Progenitor cell of endocrine pancreas (in vitro differentiated cells): ENCODE measurements at regions not wholly inside any gene's neighbourhood (a gene's known extent, or its start where the extent isn't known, plus 50 kb on each side); places are given as distances from the start of the nearest gene placed in this dataset.

Experiments used
- DNase-seq: peaks from one replicate; pipeline ENCODE4 v3.0.0; 2021; ENCODE audit warnings: low spot score; ENCODE audit not compliant: unreplicated experiment
- H3K27ac Mint-ChIP-seq: 2 replicates; pipeline ENCODE4 v1.8.0; 2021; ENCODE audit warnings: mild to moderate bottlenecking, moderate library complexity, mixed read lengths
- H3K27me3 Mint-ChIP-seq: 2 replicates; pipeline ENCODE4 v1.8.0; 2021; ENCODE audit warnings: mixed read lengths
- H3K36me3 Mint-ChIP-seq: 2 replicates; pipeline ENCODE4 v1.8.0; 2022; ENCODE audit warnings: mixed read lengths; ENCODE audit not compliant: insufficient read depth
- H3K4me1 Mint-ChIP-seq: 2 replicates; pipeline ENCODE4 v1.8.0; 2021; ENCODE audit warnings: low read depth, mixed read lengths
- H3K4me3 Mint-ChIP-seq: 2 replicates; pipeline ENCODE4 v1.8.0; 2021; ENCODE audit warnings: low read depth, mild to moderate bottlenecking, moderate library complexity, mixed read lengths
- H3K9me3 Mint-ChIP-seq: 2 replicates; pipeline ENCODE4 v1.8.0; 2021; ENCODE audit warnings: low read depth, mixed read lengths
- TF ChIP-seq, protein P1 (sequence below): fragments of 200-600 bp; sonication (generic); IDR thresholded peaks from one replicate; pipeline ENCODE4 v1.5.0; 2021; ENCODE audit warnings: antibody characterized with exemption, mild to moderate bottlenecking; ENCODE audit not compliant: unreplicated experiment

DNA sequence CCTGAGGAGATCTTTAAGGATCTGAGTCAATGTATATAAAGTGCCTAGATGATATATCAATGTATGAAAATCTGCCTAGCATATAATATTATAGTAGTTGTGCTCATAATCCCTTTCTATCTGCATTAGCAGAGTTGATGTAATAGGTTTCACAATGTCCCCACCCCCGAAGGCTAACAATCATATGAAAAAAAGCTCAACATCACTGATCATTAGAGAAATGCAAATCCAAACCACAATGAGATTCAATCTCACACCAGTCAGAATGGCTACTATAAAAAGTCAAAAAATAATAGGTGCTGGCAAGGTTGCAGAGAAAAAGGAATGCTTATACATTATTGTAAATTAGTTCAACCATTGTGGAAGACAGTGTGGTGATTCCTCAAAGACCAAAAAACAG, 147.8 kb upstream of the DPT start:
- DNase-seq, result no peak
- Mint-ChIP-seq H3K36me3 (no peaks in the 10 kb centered on the region), H3K27ac (no peak overlapping the region), H3K4me1 (peaks cover 2% of the 10 kb centered on the region), H3K4me3 (no peak overlapping the region), H3K9me3 (no peaks in the 10 kb centered on the region), H3K27me3 (no peaks in the 10 kb centered on the region)
- TF ChIP-seq, protein P1, sequence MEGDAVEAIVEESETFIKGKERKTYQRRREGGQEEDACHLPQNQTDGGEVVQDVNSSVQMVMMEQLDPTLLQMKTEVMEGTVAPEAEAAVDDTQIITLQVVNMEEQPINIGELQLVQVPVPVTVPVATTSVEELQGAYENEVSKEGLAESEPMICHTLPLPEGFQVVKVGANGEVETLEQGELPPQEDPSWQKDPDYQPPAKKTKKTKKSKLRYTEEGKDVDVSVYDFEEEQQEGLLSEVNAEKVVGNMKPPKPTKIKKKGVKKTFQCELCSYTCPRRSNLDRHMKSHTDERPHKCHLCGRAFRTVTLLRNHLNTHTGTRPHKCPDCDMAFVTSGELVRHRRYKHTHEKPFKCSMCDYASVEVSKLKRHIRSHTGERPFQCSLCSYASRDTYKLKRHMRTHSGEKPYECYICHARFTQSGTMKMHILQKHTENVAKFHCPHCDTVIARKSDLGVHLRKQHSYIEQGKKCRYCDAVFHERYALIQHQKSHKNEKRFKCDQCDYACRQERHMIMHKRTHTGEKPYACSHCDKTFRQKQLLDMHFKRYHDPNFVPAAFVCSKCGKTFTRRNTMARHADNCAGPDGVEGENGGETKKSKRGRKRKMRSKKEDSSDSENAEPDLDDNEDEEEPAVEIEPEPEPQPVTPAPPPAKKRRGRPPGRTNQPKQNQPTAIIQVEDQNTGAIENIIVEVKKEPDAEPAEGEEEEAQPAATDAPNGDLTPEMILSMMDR, result no peak

DNA sequence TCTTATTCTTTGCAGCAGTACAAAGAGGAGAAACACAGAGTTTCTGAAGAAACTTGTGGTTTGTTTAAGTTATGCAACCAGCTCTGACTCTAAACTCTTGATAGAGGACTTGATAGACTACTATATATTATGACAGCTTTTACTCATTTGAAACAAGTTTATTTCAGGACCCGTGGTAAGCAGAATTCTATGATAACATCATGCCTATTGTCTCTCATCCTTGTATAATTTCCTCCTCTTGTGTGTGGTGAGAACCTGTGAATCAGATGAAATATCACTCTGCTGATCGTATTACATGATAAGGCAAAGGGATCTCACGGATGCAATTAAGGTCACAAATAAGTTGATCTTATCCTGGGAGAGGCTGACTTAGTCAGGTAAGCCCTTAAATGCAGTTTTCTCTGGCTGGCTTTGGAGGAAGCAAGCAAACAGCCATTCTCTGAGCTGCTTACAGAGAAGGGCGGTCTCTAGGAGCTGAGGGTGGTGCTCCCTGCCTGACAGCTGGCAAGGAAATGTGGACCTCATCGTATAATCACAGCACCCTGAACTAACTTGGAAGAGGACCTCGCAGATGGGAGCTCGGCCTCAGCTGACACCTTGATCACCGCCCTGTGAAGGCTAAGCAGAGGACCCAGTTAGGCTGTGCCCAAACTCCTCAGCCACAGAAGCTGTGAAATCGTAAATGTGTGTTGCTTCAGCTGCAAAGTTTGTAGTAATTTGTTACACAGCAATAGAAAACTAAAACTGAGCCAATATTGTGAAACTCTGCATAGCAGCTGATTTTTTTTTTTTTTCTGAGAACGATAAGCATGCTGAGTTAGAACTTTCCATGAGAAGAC, 151.1 kb upstream of the DPT start:
- Mint-ChIP-seq H3K27ac (no peak overlapping the region), H3K4me1 (peaks cover 4% of the 10 kb centered on the region), H3K4me3 (no peak overlapping the region), H3K36me3 (no peaks in the 10 kb centered on the region), H3K27me3 (no peaks in the 10 kb centered on the region), H3K9me3 (no peaks in the 10 kb centered on the region)
- TF ChIP-seq, protein P1, result no peak
- DNase-seq, result no peak

DNA sequence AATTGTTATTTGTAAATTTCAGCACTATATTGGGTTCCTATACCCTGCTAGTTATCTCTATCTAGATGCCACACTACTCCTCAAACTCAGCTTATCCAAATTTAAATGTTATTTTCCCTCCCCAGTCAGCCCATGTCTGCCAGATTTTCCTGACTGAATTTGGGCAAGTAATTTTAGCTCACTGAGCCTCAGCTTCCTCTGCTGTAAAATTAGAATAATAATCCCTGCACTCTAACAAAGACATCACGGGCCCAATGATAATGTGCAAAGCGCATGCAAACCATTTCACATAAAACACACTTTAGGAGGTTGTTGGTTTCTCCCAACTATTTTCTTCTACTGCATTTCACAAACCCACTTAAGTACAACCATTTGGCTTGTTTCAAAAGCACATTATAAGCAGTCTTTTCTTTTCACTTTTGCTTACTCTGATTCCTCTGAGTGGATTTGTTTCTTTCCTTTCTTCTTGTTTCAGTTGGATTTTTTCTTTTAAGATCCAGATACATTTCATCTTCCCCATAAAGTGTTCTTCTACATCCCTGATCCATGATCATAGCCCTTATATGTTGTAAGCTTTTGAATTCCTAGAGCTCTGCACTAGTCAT, 152.8 kb upstream of the DPT start:
- no peaks in the 10 kb centered on the region for H3K36me3 Mint-ChIP-seq
- H3K9me3 Mint-ChIP-seq, result no peaks in the 10 kb centered on the region
- H3K27me3 Mint-ChIP-seq, result no peaks in the 10 kb centered on the region

DNA sequence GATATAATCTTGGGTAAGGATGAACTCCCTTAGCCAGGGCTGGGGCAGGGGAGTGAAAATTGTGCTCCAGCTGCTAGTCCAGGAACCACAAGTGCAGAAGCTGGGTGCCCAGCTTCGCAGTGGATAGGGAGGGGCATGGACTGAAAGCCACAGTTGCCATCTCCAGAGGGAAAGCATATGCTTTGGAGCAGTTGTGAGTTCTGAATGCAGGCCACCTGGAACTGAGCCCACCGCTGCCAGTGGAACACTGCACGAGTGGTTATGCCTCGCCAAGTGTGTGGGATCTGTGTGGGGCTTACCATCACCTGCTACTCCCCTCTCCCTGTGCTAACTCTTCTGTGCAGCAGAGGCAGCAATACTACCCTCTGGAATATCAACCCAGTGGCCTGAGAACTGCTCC, 158.4 kb upstream of the DPT start:
- Mint-ChIP-seq H3K36me3 (no peaks in the 10 kb centered on the region), H3K4me1 (peaks cover 2% of the 10 kb centered on the region), H3K4me3 (no peak overlapping the region), H3K27me3 (no peaks in the 10 kb centered on the region), H3K27ac (no peak overlapping the region), H3K9me3 (peaks cover 8% of the 10 kb centered on the region)
- no peak for DNase-seq
- TF ChIP-seq, protein P1, result no peak

More for the DNA sequence above, 152.8 kb upstream of the DPT start:
- Mint-ChIP-seq H3K4me3 (no peak overlapping the region), H3K4me1 (peaks cover 2% of the 10 kb centered on the region), H3K27ac (no peak overlapping the region)
- no peak for DNase-seq
- TF ChIP-seq, protein P1, result no peak

DNA sequence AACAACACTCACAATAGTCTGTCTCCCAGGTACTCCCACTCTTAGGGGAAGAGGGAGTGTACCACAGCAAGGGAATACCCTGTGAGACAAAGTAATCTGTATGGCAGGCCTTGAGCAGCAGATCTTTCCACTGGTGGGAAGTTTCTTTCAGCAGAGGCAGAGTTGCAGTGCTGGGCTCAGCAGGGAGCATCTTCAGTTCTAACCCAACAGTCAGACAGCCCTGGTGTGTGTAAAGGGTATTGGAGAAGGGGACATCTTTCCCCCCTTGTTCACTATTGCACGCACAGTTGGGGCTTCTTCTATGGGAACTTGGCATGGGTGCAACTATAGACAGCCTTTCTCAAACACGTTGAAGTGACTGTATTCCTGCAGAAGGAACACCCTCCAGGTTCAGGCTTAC, 159.4 kb upstream of the DPT start:
- Mint-ChIP-seq H3K27me3 (no peaks in the 10 kb centered on the region), H3K4me1 (no peaks in the 10 kb centered on the region), H3K9me3 (peaks cover 8% of the 10 kb centered on the region), H3K27ac (no peak overlapping the region), H3K36me3 (no peaks in the 10 kb centered on the region), H3K4me3 (no peak overlapping the region)
- no peak for DNase-seq
- TF ChIP-seq, protein P1, result no peak
